ENCODE measurements at regions not wholly inside any gene's neighbourhood (a gene's known extent, or its start where the extent isn't known, plus 50 kb on each side); places are given as distances from the start of the nearest gene placed in this dataset.
"Not testable (repeated sequence)": the region's sequence is repeated elsewhere in the genome, so short reads cannot be mapped to it uniquely, and the experiment has no call there.

- DNase-seq = no peak
Measured at GRCh38 chr6:137717074-137718073, 149.7 kb upstream of the TNFAIP3 start.

- DNase-seq = not testable (repeated sequence)
Measured at GRCh38 chr6:137718903-137719302, 148.2 kb upstream of the TNFAIP3 start.

GRCh38 chr6:137722749-137723272 lies 144.2 kb upstream of the TNFAIP3 start:
- no peak for DNase-seq

GRCh38 chr6:137723273-137724017 lies 143.6 kb upstream of the TNFAIP3 start:
- DNase-seq = no peak

GRCh38 chr6:137724018-137724403 lies 143.0 kb upstream of the TNFAIP3 start:
- DNase-seq = no peak

GRCh38 chr6:137724495-137725211 lies 142.4 kb upstream of the TNFAIP3 start:
- DNase-seq = no peak

GRCh38 chr6:137725949-137726348 lies 141.1 kb upstream of the TNFAIP3 start:
- no peak for DNase-seq

- DNase-seq = no peak
Measured at GRCh38 chr6:137726582-137726981, 140.5 kb upstream of the TNFAIP3 start.

- DNase-seq = no peak
Measured at GRCh38 chr6:137727216-137727765, 139.8 kb upstream of the TNFAIP3 start.

GRCh38 chr6:137728386-137729349 lies 138.4 kb upstream of the TNFAIP3 start:
- no peak for DNase-seq

- no peak for DNase-seq
Measured at GRCh38 chr6:137729866-137730629, 137.0 kb upstream of the TNFAIP3 start.

- no peak for DNase-seq
Measured at GRCh38 chr6:137731600-137731959, 135.5 kb upstream of the TNFAIP3 start.

- no peak for DNase-seq
Measured at GRCh38 chr6:137731960-137732616, 135.0 kb upstream of the TNFAIP3 start.

- DNase-seq = no peak
Measured at GRCh38 chr6:137733372-137733771, 133.7 kb upstream of the TNFAIP3 start.

GRCh38 chr6:137734005-137734874 lies 132.8 kb upstream of the TNFAIP3 start:
- DNase-seq = peak; percentile 31

- DNase-seq = no peak
Measured at GRCh38 chr6:137734875-137735182, 132.2 kb upstream of the TNFAIP3 start.

- no peak for DNase-seq
Measured at GRCh38 chr6:137736048-137736818, 130.8 kb upstream of the TNFAIP3 start.

- no peak for DNase-seq
Measured at GRCh38 chr6:137736911-137737310, 130.1 kb upstream of the TNFAIP3 start.
